ENCODE measurements at regions not wholly inside any gene's neighbourhood (a gene's known extent, or its start where the extent isn't known, plus 50 kb on each side); places are given as distances from the start of the nearest gene placed in this dataset.
"Not testable (repeated sequence)": the region's sequence is repeated elsewhere in the genome, so short reads cannot be mapped to it uniquely, and the experiment has no call there.

DNA sequence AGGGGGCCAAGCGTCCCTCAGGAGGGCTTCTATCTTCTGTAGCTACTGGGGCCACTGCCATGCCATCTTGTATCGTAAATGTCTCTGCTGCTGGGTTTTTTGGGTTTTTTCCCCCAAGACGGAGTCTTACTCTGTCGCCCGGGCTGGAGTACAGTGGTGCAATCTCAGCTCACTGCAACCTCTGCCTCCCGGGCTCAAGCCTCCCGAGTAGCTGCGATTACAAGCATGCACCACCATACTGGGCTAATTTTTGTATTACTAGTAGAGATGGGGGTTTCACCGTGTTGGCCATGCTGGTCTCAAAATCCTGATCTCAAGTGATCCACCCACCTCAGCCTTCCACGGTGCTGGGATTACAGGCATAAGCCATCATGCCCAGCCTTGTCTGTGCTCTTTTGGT lies 111.3 kb upstream of the LOC128125822 start:
- H3K27me3 Mint-ChIP-seq (ENCODE audit: unreplicated experiment): no peaks in the 10 kb centered on the region
- H3K9me3 Mint-ChIP-seq (ENCODE audit: unreplicated experiment): no peaks in the 10 kb centered on the region
- TF ChIP-seq, protein P1, sequence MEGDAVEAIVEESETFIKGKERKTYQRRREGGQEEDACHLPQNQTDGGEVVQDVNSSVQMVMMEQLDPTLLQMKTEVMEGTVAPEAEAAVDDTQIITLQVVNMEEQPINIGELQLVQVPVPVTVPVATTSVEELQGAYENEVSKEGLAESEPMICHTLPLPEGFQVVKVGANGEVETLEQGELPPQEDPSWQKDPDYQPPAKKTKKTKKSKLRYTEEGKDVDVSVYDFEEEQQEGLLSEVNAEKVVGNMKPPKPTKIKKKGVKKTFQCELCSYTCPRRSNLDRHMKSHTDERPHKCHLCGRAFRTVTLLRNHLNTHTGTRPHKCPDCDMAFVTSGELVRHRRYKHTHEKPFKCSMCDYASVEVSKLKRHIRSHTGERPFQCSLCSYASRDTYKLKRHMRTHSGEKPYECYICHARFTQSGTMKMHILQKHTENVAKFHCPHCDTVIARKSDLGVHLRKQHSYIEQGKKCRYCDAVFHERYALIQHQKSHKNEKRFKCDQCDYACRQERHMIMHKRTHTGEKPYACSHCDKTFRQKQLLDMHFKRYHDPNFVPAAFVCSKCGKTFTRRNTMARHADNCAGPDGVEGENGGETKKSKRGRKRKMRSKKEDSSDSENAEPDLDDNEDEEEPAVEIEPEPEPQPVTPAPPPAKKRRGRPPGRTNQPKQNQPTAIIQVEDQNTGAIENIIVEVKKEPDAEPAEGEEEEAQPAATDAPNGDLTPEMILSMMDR (IDR thresholded peaks at IDR 0.05; ENCODE audit: partially characterized antibody, unreplicated experiment): no peak
- DNase-seq: no peak
- no peaks in the 10 kb centered on the region for H3K36me3 Mint-ChIP-seq (ENCODE audit: unreplicated experiment)
- no peak overlapping the region for H3K4me3 Mint-ChIP-seq (ENCODE audit: unreplicated experiment)
- no peaks in the 10 kb centered on the region for H3K4me1 Mint-ChIP-seq (ENCODE audit: low read depth, unreplicated experiment)
- no peak overlapping the region for H3K27ac Mint-ChIP-seq (ENCODE audit: unreplicated experiment)

- Mint-ChIP-seq H3K36me3 (ENCODE audit: unreplicated experiment) (no peaks in the 10 kb centered on the region), H3K27me3 (ENCODE audit: unreplicated experiment) (no peaks in the 10 kb centered on the region), H3K9me3 (ENCODE audit: unreplicated experiment) (no peaks in the 10 kb centered on the region), H3K27ac (ENCODE audit: unreplicated experiment) (no peak overlapping the region), H3K4me1 (ENCODE audit: low read depth, unreplicated experiment) (no peaks in the 10 kb centered on the region), H3K4me3 (ENCODE audit: unreplicated experiment) (no peak overlapping the region)
- DNase-seq: no peak
- TF ChIP-seq, protein P1 (IDR thresholded peaks at IDR 0.05; ENCODE audit: partially characterized antibody, unreplicated experiment): no peak
Measured at GRCh38 chr6:63464060-63464459, 108.2 kb upstream of the LOC128125822 start.

DNA sequence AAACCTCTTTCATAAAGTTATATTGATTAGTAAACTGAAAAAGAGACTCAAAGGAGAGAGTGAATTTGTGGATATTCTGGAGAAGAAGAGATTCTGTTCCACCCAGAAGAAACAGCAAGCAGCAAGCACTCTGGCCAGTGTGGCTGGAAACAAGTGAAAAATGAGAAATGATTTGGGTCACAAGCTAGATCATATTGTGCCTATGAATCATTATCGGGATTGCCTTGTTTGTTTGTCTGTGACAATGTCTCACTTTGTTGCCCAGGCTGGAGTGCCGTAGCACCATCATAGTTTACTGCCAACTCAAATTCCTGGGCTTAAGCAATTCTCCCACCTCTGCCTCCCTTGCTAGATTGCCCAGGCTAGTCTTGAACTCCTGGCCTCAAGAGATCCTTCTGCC lies 106.5 kb upstream of the LOC128125822 start:
- TF ChIP-seq, protein P1 (IDR thresholded peaks at IDR 0.05; ENCODE audit: partially characterized antibody, unreplicated experiment): no peak
- H3K9me3 Mint-ChIP-seq (ENCODE audit: unreplicated experiment): no peaks in the 10 kb centered on the region
- H3K27ac Mint-ChIP-seq (ENCODE audit: unreplicated experiment): no peak overlapping the region
- no peak for DNase-seq
- H3K4me3 Mint-ChIP-seq (ENCODE audit: unreplicated experiment): no peak overlapping the region
- H3K4me1 Mint-ChIP-seq (ENCODE audit: low read depth, unreplicated experiment): no peaks in the 10 kb centered on the region
- H3K36me3 Mint-ChIP-seq (ENCODE audit: unreplicated experiment): no peaks in the 10 kb centered on the region
- H3K27me3 Mint-ChIP-seq (ENCODE audit: unreplicated experiment): no peaks in the 10 kb centered on the region

DNA sequence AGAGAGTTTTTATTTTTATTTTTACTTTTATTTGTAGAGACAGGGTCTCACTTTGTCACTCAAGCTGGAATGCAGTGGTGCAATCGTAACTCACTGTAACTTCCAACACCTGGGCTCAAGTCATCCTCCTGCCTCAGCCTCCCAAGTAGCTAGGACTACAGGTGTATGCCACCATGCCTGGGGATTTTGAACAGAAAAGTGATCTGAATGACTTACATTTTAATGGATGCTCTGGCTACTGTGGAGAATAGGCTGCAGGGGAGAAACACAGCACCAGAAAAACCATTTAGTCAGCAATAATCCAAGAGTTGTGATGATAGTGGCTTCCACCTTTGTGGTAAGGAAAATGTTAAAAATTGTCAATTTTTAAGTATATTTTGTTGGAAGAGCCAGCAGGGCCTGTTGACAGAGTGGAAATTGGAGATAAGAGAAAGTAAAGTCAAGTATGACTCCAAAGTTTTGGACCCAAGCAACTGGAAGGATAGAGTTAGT lies 106.0 kb upstream of the LOC128125822 start:
- Mint-ChIP-seq H3K27ac (ENCODE audit: unreplicated experiment) (no peak overlapping the region), H3K9me3 (ENCODE audit: unreplicated experiment) (no peaks in the 10 kb centered on the region), H3K4me1 (ENCODE audit: low read depth, unreplicated experiment) (no peaks in the 10 kb centered on the region), H3K27me3 (ENCODE audit: unreplicated experiment) (no peaks in the 10 kb centered on the region), H3K4me3 (ENCODE audit: unreplicated experiment) (no peak overlapping the region), H3K36me3 (ENCODE audit: unreplicated experiment) (no peaks in the 10 kb centered on the region)
- TF ChIP-seq, protein P1 (IDR thresholded peaks at IDR 0.05; ENCODE audit: partially characterized antibody, unreplicated experiment): no peak
- DNase-seq: no peak

DNA sequence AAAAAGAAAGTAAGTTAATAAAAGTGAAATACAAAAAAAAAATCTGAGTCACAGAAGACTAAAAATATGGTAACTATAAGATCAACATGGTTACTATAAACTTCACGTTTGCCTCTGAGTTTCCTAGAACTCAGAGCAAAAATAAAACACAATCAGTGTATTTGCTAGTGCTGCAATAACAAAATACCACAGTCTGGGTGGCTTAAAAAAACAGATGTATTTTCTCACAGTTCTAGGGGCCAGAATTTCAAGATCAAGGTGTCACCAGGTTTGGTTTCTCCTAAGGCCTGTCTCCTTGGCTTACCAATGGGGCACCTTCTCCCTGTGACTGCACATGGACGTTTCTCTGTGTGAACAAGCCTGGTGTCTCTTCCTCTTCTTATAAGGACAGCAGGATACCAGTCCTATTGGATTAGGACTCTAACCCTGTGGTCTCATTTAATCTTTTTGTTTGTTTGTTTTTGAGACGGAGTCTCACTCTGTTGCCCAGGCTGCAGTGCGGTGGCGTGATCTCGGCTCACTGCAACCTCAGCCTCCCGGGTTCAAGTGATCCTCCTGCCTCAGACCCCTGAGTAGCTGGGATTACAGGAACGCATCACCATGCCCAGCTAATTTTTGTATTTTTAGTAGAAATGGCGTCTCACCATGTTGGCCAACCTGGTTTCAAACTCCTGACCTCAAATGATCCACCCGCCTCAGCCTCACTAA lies 104.9 kb upstream of the LOC128125822 start:
- H3K4me1 Mint-ChIP-seq (ENCODE audit: low read depth, unreplicated experiment): no peaks in the 10 kb centered on the region
- peaks cover 2% of the 10 kb centered on the region for H3K9me3 Mint-ChIP-seq (ENCODE audit: unreplicated experiment)
- TF ChIP-seq, protein P1 (IDR thresholded peaks at IDR 0.05; ENCODE audit: partially characterized antibody, unreplicated experiment): no peak
- no peaks in the 10 kb centered on the region for H3K36me3 Mint-ChIP-seq (ENCODE audit: unreplicated experiment)
- H3K27me3 Mint-ChIP-seq (ENCODE audit: unreplicated experiment): no peaks in the 10 kb centered on the region
- H3K27ac Mint-ChIP-seq (ENCODE audit: unreplicated experiment): no peak overlapping the region
- no peak overlapping the region for H3K4me3 Mint-ChIP-seq (ENCODE audit: unreplicated experiment)
- DNase-seq: no peak

GRCh38 chr6:63471145-63471544 lies 101.1 kb upstream of the LOC128125822 start:
- H3K4me1 Mint-ChIP-seq (ENCODE audit: low read depth, unreplicated experiment); H3K27me3 Mint-ChIP-seq (ENCODE audit: unreplicated experiment); H3K36me3 Mint-ChIP-seq (ENCODE audit: unreplicated experiment); DNase-seq; H3K4me3 Mint-ChIP-seq (ENCODE audit: unreplicated experiment); H3K9me3 Mint-ChIP-seq (ENCODE audit: unreplicated experiment); H3K27ac Mint-ChIP-seq (ENCODE audit: unreplicated experiment): not testable (repeated sequence)

Data from glutamatergic neuron (in vitro differentiated cells).